ENCODE measurements at regions not wholly inside any gene's neighbourhood (a gene's known extent, or its start where the extent isn't known, plus 50 kb on each side); places are given as distances from the start of the nearest gene placed in this dataset.

DNA sequence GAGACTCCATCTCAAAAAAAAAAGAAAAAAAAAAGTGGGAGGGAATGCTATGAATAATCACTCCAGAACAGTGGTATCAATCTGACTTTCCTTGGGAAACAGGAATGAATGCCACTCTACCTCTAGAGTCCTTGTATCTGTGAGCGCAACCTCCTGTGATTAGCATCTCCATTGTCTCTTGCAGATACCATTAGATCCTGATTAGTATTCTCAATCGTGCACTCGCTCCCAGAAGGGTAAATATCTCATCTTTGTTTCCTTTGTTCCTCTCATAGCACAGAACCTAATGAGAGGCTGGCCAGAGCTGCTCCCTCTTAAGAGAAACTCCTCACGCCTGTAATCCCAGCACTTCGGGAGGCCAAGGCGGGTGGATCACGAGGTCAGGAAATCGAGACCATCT lies 184.4 kb upstream of the KCNK2 start:
- TF ChIP-seq, protein P1, sequence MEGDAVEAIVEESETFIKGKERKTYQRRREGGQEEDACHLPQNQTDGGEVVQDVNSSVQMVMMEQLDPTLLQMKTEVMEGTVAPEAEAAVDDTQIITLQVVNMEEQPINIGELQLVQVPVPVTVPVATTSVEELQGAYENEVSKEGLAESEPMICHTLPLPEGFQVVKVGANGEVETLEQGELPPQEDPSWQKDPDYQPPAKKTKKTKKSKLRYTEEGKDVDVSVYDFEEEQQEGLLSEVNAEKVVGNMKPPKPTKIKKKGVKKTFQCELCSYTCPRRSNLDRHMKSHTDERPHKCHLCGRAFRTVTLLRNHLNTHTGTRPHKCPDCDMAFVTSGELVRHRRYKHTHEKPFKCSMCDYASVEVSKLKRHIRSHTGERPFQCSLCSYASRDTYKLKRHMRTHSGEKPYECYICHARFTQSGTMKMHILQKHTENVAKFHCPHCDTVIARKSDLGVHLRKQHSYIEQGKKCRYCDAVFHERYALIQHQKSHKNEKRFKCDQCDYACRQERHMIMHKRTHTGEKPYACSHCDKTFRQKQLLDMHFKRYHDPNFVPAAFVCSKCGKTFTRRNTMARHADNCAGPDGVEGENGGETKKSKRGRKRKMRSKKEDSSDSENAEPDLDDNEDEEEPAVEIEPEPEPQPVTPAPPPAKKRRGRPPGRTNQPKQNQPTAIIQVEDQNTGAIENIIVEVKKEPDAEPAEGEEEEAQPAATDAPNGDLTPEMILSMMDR (conservative IDR thresholded peaks at IDR 0.05; ENCODE audit: low read depth, low read length), result no peak
- no peak for TF ChIP-seq POLR2A (IDR thresholded peaks at IDR 0.05; ENCODE audit: low read depth, low read length)
- no peak for TF ChIP-seq RAD21 (IDR thresholded peaks at IDR 0.05; ENCODE audit: low read length)
- no peak for TF ChIP-seq MAZ (IDR thresholded peaks at IDR 0.05; ENCODE audit: borderline replicate concordance, low read depth, low read length)
- TF ChIP-seq, protein P2, sequence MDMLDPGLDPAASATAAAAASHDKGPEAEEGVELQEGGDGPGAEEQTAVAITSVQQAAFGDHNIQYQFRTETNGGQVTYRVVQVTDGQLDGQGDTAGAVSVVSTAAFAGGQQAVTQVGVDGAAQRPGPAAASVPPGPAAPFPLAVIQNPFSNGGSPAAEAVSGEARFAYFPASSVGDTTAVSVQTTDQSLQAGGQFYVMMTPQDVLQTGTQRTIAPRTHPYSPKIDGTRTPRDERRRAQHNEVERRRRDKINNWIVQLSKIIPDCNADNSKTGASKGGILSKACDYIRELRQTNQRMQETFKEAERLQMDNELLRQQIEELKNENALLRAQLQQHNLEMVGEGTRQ (IDR thresholded peaks at IDR 0.05; ENCODE audit: low read depth, low read length), result no peak
- no peak for TF ChIP-seq MXI1 (IDR thresholded peaks at IDR 0.05; ENCODE audit: borderline replicate concordance, low read depth, low read length)
- no peak for TF ChIP-seq RCOR1 (IDR thresholded peaks at IDR 0.05; ENCODE audit: insufficient replicate concordance, low read length)
- no peak for TF ChIP-seq RFX5 (IDR thresholded peaks at IDR 0.05; ENCODE audit: low read depth, low read length)
- no peak for TF ChIP-seq CHD1 (IDR thresholded peaks at IDR 0.05; ENCODE audit: low read depth, low read length)
- no peak for TF ChIP-seq BHLHE40 (IDR thresholded peaks at IDR 0.05; ENCODE audit: low read depth, low read length)
- TF ChIP-seq SMC3 (IDR thresholded peaks at IDR 0.05; ENCODE audit: low read depth, low read length), result no peak
- no peak for TF ChIP-seq NFE2L2 (IDR thresholded peaks at IDR 0.05; ENCODE audit: low read depth, low read length)
- no peak for TF ChIP-seq FOS (IDR thresholded peaks at IDR 0.05; ENCODE audit: low read depth, low read length)
- no peak for TF ChIP-seq CEBPB (IDR thresholded peaks at IDR 0.05; ENCODE audit: low read depth, low read length)

Data from IMR-90 (cell line).